Chondrocyte (in vitro differentiated cells): ENCODE measurements at regions not wholly inside any gene's neighbourhood (a gene's known extent, or its start where the extent isn't known, plus 50 kb on each side); places are given as distances from the start of the nearest gene placed in this dataset.
"Not testable (repeated sequence)": the region's sequence is repeated elsewhere in the genome, so short reads cannot be mapped to it uniquely, and the experiment has no call there.

Experiments
- DNase-seq: peaks from one replicate; pipeline ENCODE4 v3.0.0; 2021; ENCODE audit warnings: mixed read lengths, low spot score
- H3K27ac Mint-ChIP-seq: one replicate; pipeline ENCODE4 v1.8.0; 2021; ENCODE audit warnings: mild to moderate bottlenecking, moderate library complexity, mixed read lengths; ENCODE audit not compliant: unreplicated experiment
- H3K27me3 Mint-ChIP-seq: 2 replicates; pipeline ENCODE4 v1.8.0; 2021; ENCODE audit warnings: low read depth, mixed read lengths
- H3K36me3 Mint-ChIP-seq: 2 replicates; pipeline ENCODE4 v1.8.0; 2021; ENCODE audit warnings: low read depth, mixed read lengths
- H3K4me1 Mint-ChIP-seq: 2 replicates; pipeline ENCODE4 v1.8.0; 2021; ENCODE audit warnings: low read depth, mild to moderate bottlenecking, mixed read lengths
- H3K4me3 Mint-ChIP-seq: one replicate; pipeline ENCODE4 v1.8.0; 2021; ENCODE audit warnings: mild to moderate bottlenecking, moderate library complexity, mixed read lengths; ENCODE audit not compliant: unreplicated experiment
- H3K9me3 Mint-ChIP-seq: 2 replicates; pipeline ENCODE4 v1.8.0; 2021; ENCODE audit warnings: low read depth, mixed read lengths
- CTCF ChIP-seq: fragments of 200-600 bp; sonication (generic); IDR thresholded peaks from 2 replicates; pipeline ENCODE4 v1.5.0; 2021; ENCODE audit warnings: antibody characterized with exemption, mild to moderate bottlenecking, moderate library complexity

- H3K9me3 Mint-ChIP-seq: no peaks in the 10 kb centered on the region
- no peak overlapping the region for H3K4me3 Mint-ChIP-seq
- no peaks in the 10 kb centered on the region for H3K27me3 Mint-ChIP-seq
- H3K4me1 Mint-ChIP-seq: peaks cover 25% of the 10 kb centered on the region
- no peaks in the 10 kb centered on the region for H3K36me3 Mint-ChIP-seq
- H3K27ac Mint-ChIP-seq: no peak overlapping the region
- DNase-seq: no peak
- TF ChIP-seq CTCF: no peak
These were observed 166.0 kb upstream of the ATP10A start for GRCh38 chr15:26029146-26029545.

GRCh38 chr15:26028086-26028740, 165.1 kb upstream of the ATP10A start:
- Mint-ChIP-seq H3K9me3 (no peaks in the 10 kb centered on the region), H3K27me3 (no peaks in the 10 kb centered on the region), H3K36me3 (no peaks in the 10 kb centered on the region), H3K27ac (peak overlapping the region; percentile 15), H3K4me1 (peaks cover 27% of the 10 kb centered on the region), H3K4me3 (peak overlapping the region; percentile 35)
- TF ChIP-seq CTCF: no peak
- DNase-seq: no peak

GRCh38 chr15:26026671-26027070, 163.5 kb upstream of the ATP10A start:
- H3K4me3 Mint-ChIP-seq, H3K36me3 Mint-ChIP-seq, H3K9me3 Mint-ChIP-seq, H3K27me3 Mint-ChIP-seq, H3K27ac Mint-ChIP-seq, DNase-seq: not testable (repeated sequence)
- peaks cover 29% of the 10 kb centered on the region for H3K4me1 Mint-ChIP-seq

- H3K27me3 Mint-ChIP-seq: no peaks in the 10 kb centered on the region
- no peak overlapping the region for H3K4me3 Mint-ChIP-seq
- H3K9me3 Mint-ChIP-seq: no peaks in the 10 kb centered on the region
- DNase-seq: no peak
- no peak overlapping the region for H3K27ac Mint-ChIP-seq
- no peaks in the 10 kb centered on the region for H3K36me3 Mint-ChIP-seq
- no peak for TF ChIP-seq CTCF
- peaks cover 19% of the 10 kb centered on the region for H3K4me1 Mint-ChIP-seq
These were observed 161.1 kb upstream of the ATP10A start for GRCh38 chr15:26024241-26024640.

GRCh38 chr15:26023691-26024090, 160.6 kb upstream of the ATP10A start:
- Mint-ChIP-seq H3K27ac (no peak overlapping the region), H3K27me3 (no peaks in the 10 kb centered on the region), H3K4me1 (peaks cover 14% of the 10 kb centered on the region), H3K36me3 (no peaks in the 10 kb centered on the region), H3K4me3 (no peak overlapping the region), H3K9me3 (no peaks in the 10 kb centered on the region)
- TF ChIP-seq CTCF: no peak
- DNase-seq: no peak

- Mint-ChIP-seq H3K36me3 (no peaks in the 10 kb centered on the region), H3K4me3 (no peak overlapping the region), H3K27me3 (no peaks in the 10 kb centered on the region), H3K9me3 (no peaks in the 10 kb centered on the region), H3K27ac (no peak overlapping the region), H3K4me1 (peaks cover 9% of the 10 kb centered on the region)
- no peak for TF ChIP-seq CTCF
- no peak for DNase-seq
These were observed 160.1 kb upstream of the ATP10A start for GRCh38 chr15:26023231-26023630.
